ENCODE measurements at regions not wholly inside any gene's neighbourhood (a gene's known extent, or its start where the extent isn't known, plus 50 kb on each side); places are given as distances from the start of the nearest gene placed in this dataset.

DNA sequence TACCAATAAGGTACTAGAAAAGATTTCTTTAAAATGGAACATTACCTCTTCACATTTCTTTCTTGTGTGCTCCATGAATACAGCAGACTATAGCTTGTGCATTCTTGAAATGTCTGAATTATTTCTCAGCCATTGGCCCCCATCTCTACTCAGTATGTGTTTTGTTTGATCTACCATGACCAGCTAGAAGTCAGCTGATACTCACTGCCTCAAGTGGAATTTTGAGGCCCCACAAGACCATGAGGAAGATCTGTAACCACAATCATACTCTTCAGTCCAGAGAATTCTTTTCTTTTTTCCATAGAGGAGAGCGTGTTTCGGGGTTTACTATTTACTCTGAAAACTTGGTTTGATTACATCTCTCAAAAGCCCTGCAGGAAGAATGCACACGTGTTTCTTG lies 319.1 kb downstream of the TOX3 start:
- TF ChIP-seq POLR2AphosphoS5 (IDR thresholded peaks at IDR 0.05; ENCODE audit: borderline replicate concordance, low read depth, low read length) (no peak), EZH2 (IDR thresholded peaks at IDR 0.05) (no peak)

Data from SK-N-MC (cell line).